NT2/D1 (cell line): ENCODE measurements at regions not wholly inside any gene's neighbourhood (a gene's known extent, or its start where the extent isn't known, plus 50 kb on each side); places are given as distances from the start of the nearest gene placed in this dataset.

Experiments used
- SUZ12 ChIP-seq: IDR thresholded peaks from 2 replicates; pipeline ENCODE4 v1.6.1; 2011; ENCODE audit not compliant: insufficient read length, insufficient read depth; ENCODE audit errors: extremely low read depth
- YY1 ChIP-seq: IDR thresholded peaks from 2 replicates; pipeline ENCODE4 v1.6.1; 2011; ENCODE audit not compliant: insufficient read length, insufficient read depth
- ZNF274 ChIP-seq: IDR thresholded peaks from 2 replicates; pipeline ENCODE4 v1.6.1; 2011; ENCODE audit warnings: mild to moderate bottlenecking, low read depth, low read length

DNA sequence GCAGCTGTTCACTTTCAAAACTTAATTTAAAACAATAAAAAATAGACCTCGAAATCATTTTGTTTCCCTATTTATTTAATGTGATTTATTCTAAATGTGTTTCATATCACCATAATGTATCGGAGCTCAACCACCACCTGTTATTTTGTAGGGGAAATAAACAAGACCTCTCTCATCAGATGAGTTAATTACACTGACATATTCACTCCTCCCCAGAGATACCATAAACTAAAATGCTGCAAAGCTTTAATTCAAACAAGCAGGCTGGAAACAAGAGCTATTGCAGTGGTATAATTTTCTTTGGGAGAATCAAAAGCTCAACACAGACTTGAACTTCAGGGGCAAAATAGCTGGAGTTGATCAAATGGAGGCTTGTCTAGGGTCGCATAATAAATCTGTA, 303.5 kb upstream of the TSHZ2 start:
- TF ChIP-seq ZNF274 (no peak), SUZ12 (no peak), YY1 (no peak)
